Fibroblast of skin of left quadriceps (primary cell): ENCODE measurements at regions not wholly inside any gene's neighbourhood (a gene's known extent, or its start where the extent isn't known, plus 50 kb on each side); places are given as distances from the start of the nearest gene placed in this dataset.
"Not testable (repeated sequence)": the region's sequence is repeated elsewhere in the genome, so short reads cannot be mapped to it uniquely, and the experiment has no call there.

Experiments
- DNase-seq, 2 experiments: peaks; one replicate each; pipeline ENCODE4 v3.0.0-alpha.2; 2013; ENCODE audit warnings: low read depth in 2 of 2

GRCh38 chr20:25798174-25798993, 101.7 kb upstream of the ZNF337 start:
- DNase-seq, result not testable (repeated sequence)

- not testable (repeated sequence) for DNase-seq
Measured at GRCh38 chr20:25797062-25797461, 100.4 kb upstream of the ZNF337 start.

GRCh38 chr20:25777241-25777640, 80.6 kb upstream of the ZNF337 start:
- not testable (repeated sequence) for DNase-seq

GRCh38 chr20:25774711-25775110, 78.1 kb upstream of the ZNF337 start:
- DNase-seq, result not testable (repeated sequence)

- not testable (repeated sequence) for DNase-seq
Measured at GRCh38 chr20:25774203-25774602, 77.5 kb upstream of the ZNF337 start.

- DNase-seq, result not testable (repeated sequence)
Measured at GRCh38 chr20:25772437-25772836, 75.8 kb upstream of the ZNF337 start.

GRCh38 chr20:25771818-25772217, 75.2 kb upstream of the ZNF337 start:
- DNase-seq, result not testable (repeated sequence)

GRCh38 chr20:25761596-25761995, 64.9 kb upstream of the ZNF337 start:
- no peak for DNase-seq

GRCh38 chr20:25761046-25761445, 64.4 kb upstream of the ZNF337 start:
- not testable (repeated sequence) for DNase-seq

GRCh38 chr20:25750765-25751696, 54.4 kb upstream of the ZNF337 start:
- peak; percentile 20 to 31 for DNase-seq

- DNase-seq, result no peak
Measured at GRCh38 chr20:25750220-25750764, 53.6 kb upstream of the ZNF337 start.

- no peak for DNase-seq
Measured at GRCh38 chr20:25749649-25750048, 53.0 kb upstream of the ZNF337 start.
